ENCODE measurements at regions not wholly inside any gene's neighbourhood (a gene's known extent, or its start where the extent isn't known, plus 50 kb on each side); places are given as distances from the start of the nearest gene placed in this dataset.
"Not testable (repeated sequence)": the region's sequence is repeated elsewhere in the genome, so short reads cannot be mapped to it uniquely, and the experiment has no call there.

DNA sequence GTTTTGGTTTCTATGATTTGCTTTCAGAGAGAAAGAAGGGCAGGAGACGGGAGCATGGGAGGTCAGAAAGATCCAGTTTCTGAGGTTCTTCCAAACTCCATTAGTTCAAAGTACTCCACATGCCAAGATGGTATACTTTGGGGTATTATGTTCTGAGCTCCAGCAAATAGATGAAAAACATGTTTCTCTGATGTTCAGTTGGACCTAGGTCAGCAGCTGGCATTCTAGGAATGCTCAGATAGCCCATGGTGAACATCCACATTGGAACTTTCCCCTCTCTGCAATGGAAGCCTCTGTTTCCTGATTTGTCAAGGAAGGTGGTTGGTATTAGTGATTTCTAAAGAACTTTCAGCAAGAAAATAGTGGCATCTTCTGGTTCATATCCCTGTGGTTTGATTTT, 257.5 kb downstream of the KTN1 start:
- Mint-ChIP-seq H3K27me3 (ENCODE audit: insufficient read depth, unreplicated experiment) (no peaks in the 10 kb centered on the region), H3K27ac (ENCODE audit: unreplicated experiment) (no peak overlapping the region), H3K36me3 (ENCODE audit: insufficient read depth, unreplicated experiment) (no peaks in the 10 kb centered on the region), H3K9me3 (ENCODE audit: unreplicated experiment) (no peaks in the 10 kb centered on the region), H3K4me1 (ENCODE audit: low read depth, unreplicated experiment) (peaks cover 12% of the 10 kb centered on the region), H3K4me3 (ENCODE audit: unreplicated experiment) (no peak overlapping the region)
- H3K36me3 ChIP-seq (ENCODE audit: control insufficient read depth, insufficient read depth, low read length), result no peaks in the 10 kb centered on the region
- ChIA-PET CTCF (no interaction called here), POLR2A (no interaction called here)
- no peaks in the 10 kb centered on the region for H3K9me3 ChIP-seq
- intact Hi-C loops (cut with micrococcal nuclease; ENCODE audit: unreplicated experiment), result no loop called here
- no peak overlapping the region for H3K4me3 ChIP-seq (ENCODE audit: low read depth, low read length)
- DNase-seq, result no peak
- peaks cover 11% of the 10 kb centered on the region for H3K4me1 ChIP-seq
- TF ChIP-seq, protein P1, sequence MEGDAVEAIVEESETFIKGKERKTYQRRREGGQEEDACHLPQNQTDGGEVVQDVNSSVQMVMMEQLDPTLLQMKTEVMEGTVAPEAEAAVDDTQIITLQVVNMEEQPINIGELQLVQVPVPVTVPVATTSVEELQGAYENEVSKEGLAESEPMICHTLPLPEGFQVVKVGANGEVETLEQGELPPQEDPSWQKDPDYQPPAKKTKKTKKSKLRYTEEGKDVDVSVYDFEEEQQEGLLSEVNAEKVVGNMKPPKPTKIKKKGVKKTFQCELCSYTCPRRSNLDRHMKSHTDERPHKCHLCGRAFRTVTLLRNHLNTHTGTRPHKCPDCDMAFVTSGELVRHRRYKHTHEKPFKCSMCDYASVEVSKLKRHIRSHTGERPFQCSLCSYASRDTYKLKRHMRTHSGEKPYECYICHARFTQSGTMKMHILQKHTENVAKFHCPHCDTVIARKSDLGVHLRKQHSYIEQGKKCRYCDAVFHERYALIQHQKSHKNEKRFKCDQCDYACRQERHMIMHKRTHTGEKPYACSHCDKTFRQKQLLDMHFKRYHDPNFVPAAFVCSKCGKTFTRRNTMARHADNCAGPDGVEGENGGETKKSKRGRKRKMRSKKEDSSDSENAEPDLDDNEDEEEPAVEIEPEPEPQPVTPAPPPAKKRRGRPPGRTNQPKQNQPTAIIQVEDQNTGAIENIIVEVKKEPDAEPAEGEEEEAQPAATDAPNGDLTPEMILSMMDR (IDR thresholded peaks at IDR 0.05; ENCODE audit: insufficient read depth in 1 of 2, low read depth in 1 of 2, low read length in 1 of 2, severe bottlenecking in 1 of 2, unreplicated experiment in 1 of 2), result no peak
- BruUV-seq (replicated peaks), result no TSS peak
- no peaks in the 10 kb centered on the region for H3K27me3 ChIP-seq (replicated peaks; ENCODE audit: control insufficient read depth, insufficient read depth, low read length)

GRCh38 chr14:55838529-55839052, 258.6 kb downstream of the KTN1 start:
- no peaks in the 10 kb centered on the region for H3K27me3 Mint-ChIP-seq (ENCODE audit: insufficient read depth, unreplicated experiment)
- H3K27me3 ChIP-seq (replicated peaks; ENCODE audit: control insufficient read depth, insufficient read depth, low read length), result no peaks in the 10 kb centered on the region
- intact Hi-C loops (cut with micrococcal nuclease; ENCODE audit: unreplicated experiment), result no loop called here
- ChIA-PET POLR2A (no interaction called here), CTCF (no interaction called here)
- BruUV-seq (replicated peaks), result no TSS peak
- H3K9me3 ChIP-seq, result no peaks in the 10 kb centered on the region
- peaks cover 12% of the 10 kb centered on the region for H3K4me1 Mint-ChIP-seq (ENCODE audit: low read depth, unreplicated experiment)
- H3K36me3 ChIP-seq (ENCODE audit: control insufficient read depth, insufficient read depth, low read length), result no peaks in the 10 kb centered on the region
- TF ChIP-seq, protein P1 (IDR thresholded peaks at IDR 0.05; ENCODE audit: insufficient read depth in 1 of 2, low read depth in 1 of 2, low read length in 1 of 2, severe bottlenecking in 1 of 2, unreplicated experiment in 1 of 2), result no peak
- no peak overlapping the region for H3K27ac Mint-ChIP-seq (ENCODE audit: unreplicated experiment)
- H3K36me3 Mint-ChIP-seq (ENCODE audit: insufficient read depth, unreplicated experiment), result no peaks in the 10 kb centered on the region
- no peaks in the 10 kb centered on the region for H3K4me1 ChIP-seq
- no peak overlapping the region for H3K4me3 Mint-ChIP-seq (ENCODE audit: unreplicated experiment)
- H3K9me3 Mint-ChIP-seq (ENCODE audit: unreplicated experiment), result no peaks in the 10 kb centered on the region
- no peak overlapping the region for H3K4me3 ChIP-seq (ENCODE audit: low read depth, low read length)
- DNase-seq, result no peak

- H3K27me3 Mint-ChIP-seq (ENCODE audit: insufficient read depth, unreplicated experiment); BruUV-seq (replicated peaks); CTCF ChIA-PET; H3K36me3 ChIP-seq (ENCODE audit: control insufficient read depth, insufficient read depth, low read length); H3K27ac Mint-ChIP-seq (ENCODE audit: unreplicated experiment); H3K4me1 ChIP-seq; H3K27me3 ChIP-seq (replicated peaks; ENCODE audit: control insufficient read depth, insufficient read depth, low read length); intact Hi-C loops (cut with micrococcal nuclease; ENCODE audit: unreplicated experiment); H3K9me3 ChIP-seq; H3K4me3 Mint-ChIP-seq (ENCODE audit: unreplicated experiment); H3K36me3 Mint-ChIP-seq (ENCODE audit: insufficient read depth, unreplicated experiment); H3K9me3 Mint-ChIP-seq (ENCODE audit: unreplicated experiment); DNase-seq; POLR2A ChIA-PET; H3K4me3 ChIP-seq (ENCODE audit: low read depth, low read length): not testable (repeated sequence)
- H3K4me1 Mint-ChIP-seq (ENCODE audit: low read depth, unreplicated experiment), result peaks cover 12% of the 10 kb centered on the region
Measured at GRCh38 chr14:55839301-55839947, 259.4 kb downstream of the KTN1 start.
